Fibroblast of pulmonary artery (primary cell): ENCODE measurements at regions not wholly inside any gene's neighbourhood (a gene's known extent, or its start where the extent isn't known, plus 50 kb on each side); places are given as distances from the start of the nearest gene placed in this dataset.

Source experiments
- DNase-seq: peaks from one replicate; pipeline ENCODE4 v3.0.0-alpha.2; 2010; ENCODE audit warnings: low read depth
- H3K4me3 ChIP-seq: replicated peaks from 2 replicates; pipeline ENCODE4 v1.5.1; 2011; ENCODE audit warnings: low read depth, mild to moderate bottlenecking, control low read depth, low read length, moderate library complexity
- TF ChIP-seq, protein P1 (sequence below): IDR thresholded peaks from 2 replicates; pipeline ENCODE4 v1.5.1; 2011; ENCODE audit warnings: mild to moderate bottlenecking, control low read depth, low read length, inconsistent platforms; ENCODE audit errors: missing control alignments

DNA sequence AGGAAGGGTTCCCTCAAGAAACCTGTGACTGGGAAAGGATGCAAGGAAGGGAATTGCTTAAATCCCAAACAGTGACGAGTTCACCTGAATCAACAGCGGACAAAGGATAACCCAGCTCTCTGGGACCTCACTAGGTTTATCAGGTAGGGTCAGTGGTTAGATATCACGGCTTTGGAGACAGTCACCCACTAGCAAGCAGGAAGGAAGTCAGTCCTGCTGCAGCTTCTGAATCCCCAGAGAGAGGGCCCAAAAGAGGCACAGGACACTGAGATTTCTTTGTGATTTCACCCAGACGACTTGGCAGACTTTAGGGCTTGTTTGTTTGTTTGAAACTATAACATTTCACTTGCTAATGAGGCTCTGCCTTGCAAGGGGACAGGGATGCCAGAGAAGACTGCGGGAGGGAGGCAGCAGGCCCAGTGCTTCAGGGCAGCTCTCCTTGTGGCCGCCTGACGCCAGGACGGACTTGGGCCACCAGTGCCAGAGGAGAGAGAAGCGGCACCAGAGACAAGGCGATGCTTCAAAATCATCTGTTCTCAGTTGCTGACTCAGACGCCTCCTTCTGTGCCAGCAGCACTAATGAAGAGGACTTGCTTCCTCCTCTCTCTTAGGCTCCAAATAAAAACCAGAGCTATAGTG, 275.6 kb upstream of the SLC30A5 start:
- DNase-seq: no peak
- TF ChIP-seq, protein P1, sequence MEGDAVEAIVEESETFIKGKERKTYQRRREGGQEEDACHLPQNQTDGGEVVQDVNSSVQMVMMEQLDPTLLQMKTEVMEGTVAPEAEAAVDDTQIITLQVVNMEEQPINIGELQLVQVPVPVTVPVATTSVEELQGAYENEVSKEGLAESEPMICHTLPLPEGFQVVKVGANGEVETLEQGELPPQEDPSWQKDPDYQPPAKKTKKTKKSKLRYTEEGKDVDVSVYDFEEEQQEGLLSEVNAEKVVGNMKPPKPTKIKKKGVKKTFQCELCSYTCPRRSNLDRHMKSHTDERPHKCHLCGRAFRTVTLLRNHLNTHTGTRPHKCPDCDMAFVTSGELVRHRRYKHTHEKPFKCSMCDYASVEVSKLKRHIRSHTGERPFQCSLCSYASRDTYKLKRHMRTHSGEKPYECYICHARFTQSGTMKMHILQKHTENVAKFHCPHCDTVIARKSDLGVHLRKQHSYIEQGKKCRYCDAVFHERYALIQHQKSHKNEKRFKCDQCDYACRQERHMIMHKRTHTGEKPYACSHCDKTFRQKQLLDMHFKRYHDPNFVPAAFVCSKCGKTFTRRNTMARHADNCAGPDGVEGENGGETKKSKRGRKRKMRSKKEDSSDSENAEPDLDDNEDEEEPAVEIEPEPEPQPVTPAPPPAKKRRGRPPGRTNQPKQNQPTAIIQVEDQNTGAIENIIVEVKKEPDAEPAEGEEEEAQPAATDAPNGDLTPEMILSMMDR: no peak
- no peak overlapping the region for H3K4me3 ChIP-seq

DNA sequence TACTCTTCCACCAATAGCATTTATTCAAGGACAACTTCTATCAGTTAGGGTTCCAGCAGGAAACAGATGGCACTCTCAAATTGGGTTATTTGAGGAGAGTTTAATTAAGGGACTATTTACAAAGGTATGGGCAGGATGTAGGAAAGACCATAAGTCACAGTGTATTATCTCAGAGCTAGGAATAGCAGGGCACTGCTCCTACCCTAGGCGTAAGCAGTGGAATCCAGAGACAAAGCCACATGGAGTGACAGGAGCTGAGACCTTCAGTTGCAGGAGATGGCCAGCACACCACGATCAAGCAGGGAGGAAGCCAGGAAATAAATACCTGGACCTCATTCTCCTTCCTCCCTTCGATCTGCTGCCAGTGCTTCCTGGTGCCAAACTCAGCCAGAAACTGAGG, 274.9 kb upstream of the SLC30A5 start:
- TF ChIP-seq, protein P1: no peak
- DNase-seq: no peak
- no peak overlapping the region for H3K4me3 ChIP-seq

- H3K4me3 ChIP-seq: no peak overlapping the region
- TF ChIP-seq, protein P1: no peak
- DNase-seq: no peak
Measured at GRCh38 chr5:68821056-68821455, 272.8 kb upstream of the SLC30A5 start.

DNA sequence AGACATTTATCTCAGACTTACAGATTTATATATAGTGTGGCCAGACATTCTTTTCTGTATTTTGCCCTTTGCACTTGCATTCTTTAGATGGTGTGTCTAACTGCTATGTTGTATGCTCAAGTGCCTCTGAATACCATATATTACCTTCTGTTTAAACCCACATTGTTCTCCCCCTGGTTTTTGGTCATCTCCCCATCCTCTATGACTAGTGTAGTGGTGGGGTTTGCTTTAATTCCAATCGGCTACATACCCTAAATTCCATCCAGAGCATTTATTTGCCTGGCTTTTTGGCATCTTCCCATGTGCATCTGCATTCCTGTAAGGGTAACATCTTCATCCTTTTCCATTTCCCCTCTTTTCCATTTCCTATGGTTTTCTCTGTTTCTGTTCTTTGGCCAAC, 271.0 kb upstream of the SLC30A5 start:
- TF ChIP-seq, protein P1: no peak
- no peak for DNase-seq
- no peak overlapping the region for H3K4me3 ChIP-seq

DNA sequence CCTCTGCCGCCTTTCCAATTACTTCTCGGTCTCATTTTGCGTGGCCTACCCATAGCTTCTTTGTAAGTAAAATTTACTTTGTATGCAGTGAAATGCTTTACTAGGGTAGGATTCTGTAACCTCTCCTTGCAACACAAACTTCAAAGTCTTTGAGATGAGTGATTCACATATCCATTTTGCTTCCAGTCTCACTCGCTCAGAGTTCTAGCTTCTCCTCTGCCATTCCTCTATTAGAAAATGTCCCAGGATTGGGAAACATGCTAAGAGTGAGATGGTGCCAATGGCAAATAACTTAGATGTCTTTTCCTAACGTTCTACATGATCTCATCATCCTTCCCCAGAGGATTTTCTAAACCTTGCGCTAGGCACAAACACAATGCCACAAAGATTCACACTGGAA, 270.5 kb upstream of the SLC30A5 start:
- no peak overlapping the region for H3K4me3 ChIP-seq
- no peak for DNase-seq
- TF ChIP-seq, protein P1: no peak

DNA sequence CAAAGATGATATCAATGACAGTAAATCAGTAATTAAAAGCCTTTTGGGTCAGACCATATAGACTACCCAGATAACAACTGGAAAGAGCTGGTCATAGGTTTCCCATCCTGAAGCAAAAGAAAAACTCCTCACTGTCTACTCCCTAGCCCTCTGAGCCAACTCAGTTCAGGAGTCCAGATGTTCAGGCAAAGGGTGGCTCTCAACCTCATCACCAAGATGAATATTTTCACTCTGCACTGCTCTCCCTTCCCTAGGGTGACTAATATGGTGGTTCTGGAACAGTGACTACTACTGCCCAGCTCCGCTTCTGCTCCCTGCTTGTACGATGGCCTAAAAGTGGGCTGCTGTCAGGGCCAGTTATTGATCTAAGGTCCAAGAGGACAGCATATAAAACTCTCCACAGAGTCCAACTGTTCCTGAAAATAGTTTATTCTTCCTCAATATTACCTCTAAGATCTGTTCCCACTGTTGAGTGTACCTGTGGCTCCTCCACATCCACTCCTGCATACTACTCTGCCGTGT, 263.4 kb upstream of the SLC30A5 start:
- H3K4me3 ChIP-seq: no peak overlapping the region
- DNase-seq: no peak
- TF ChIP-seq, protein P1: no peak

DNA sequence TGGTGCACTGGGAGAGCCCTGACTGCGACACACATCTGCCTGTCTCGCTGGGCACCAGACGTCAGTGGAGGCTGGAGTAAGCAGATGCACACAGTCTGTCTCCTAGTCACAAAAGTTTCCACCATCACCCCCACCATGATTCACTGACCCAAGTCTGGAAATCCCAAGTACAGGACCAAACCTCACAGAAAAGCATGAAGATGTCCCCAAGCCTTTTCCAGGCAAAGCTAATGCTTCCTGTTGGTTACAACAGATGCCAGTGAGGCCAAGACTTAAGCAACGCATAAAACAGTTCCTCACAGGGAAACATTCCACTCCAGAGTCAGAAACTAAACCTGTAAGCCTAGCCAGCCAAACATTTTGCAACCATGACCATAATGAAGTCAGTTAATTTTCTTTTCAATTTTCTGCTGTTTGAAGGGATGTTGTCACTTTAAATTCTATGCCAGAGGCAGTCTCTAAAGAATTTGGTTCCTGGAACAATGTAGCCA, 259.3 kb upstream of the SLC30A5 start:
- TF ChIP-seq, protein P1: no peak
- peak; percentile 7 for DNase-seq

More for the DNA sequence above, 259.3 kb upstream of the SLC30A5 start:
- no peak overlapping the region for H3K4me3 ChIP-seq
